Choroid plexus epithelial cell (primary cell): ENCODE measurements at regions not wholly inside any gene's neighbourhood (a gene's known extent, or its start where the extent isn't known, plus 50 kb on each side); places are given as distances from the start of the nearest gene placed in this dataset.
A peak's percentile ranks its signal among the peaks of the same experiment; 100 is the strongest.

Experiments
- DNase-seq: peaks from one replicate; pipeline ENCODE4 v3.0.0-alpha.2; 2010; ENCODE audit warnings: low read depth
- H3K4me3 ChIP-seq: 2 replicates; pipeline ENCODE4 v1.5.1; 2011; ENCODE audit warnings: low read depth, mild to moderate bottlenecking, control low read depth, low read length, moderate library complexity
- TF ChIP-seq, protein P1 (sequence below): conservative IDR thresholded peaks from 2 replicates; pipeline ENCODE4 v1.5.1; 2011; ENCODE audit warnings: low read depth, mild to moderate bottlenecking, control low read depth, inconsistent platforms, low read length, moderate library complexity

DNA sequence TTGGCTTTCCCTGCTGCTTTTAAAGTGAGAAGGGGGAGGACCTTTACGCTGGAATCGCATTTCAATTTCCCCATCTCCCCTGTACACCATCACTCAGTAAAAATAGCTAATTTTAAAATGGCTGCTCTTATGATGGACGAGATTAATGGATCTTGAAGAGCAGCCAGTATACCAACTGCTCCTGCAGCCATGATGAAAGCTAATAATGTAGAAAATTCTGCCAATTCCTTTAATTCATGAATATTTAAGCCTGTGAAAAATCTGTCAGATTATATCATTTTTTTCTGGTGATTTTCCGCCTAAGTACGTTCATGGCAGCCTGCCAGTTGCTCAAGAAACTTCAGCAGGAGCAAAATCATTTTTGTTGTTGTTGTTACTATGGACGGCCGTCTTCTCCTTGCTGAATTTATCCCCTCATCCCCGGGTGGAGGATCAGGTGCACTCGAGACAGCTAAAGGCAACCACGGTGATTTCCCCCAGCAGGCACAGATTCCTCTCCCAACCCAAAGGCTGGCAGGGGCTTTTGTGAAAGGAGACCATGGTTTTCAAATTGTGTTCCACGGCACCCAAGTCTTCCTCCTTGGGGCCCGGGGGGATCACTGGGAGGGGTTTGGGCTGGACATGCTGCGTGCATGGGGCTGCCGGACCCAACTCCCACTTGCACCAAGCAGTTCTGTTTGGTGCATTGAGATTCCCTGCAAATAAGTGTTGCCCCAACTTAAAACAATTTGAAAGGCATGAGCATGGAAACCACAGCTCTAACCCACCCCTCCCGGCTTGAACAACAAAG lies 289.6 kb downstream of the UACA start:
- peak; percentile 72 for DNase-seq
- TF ChIP-seq, protein P1, sequence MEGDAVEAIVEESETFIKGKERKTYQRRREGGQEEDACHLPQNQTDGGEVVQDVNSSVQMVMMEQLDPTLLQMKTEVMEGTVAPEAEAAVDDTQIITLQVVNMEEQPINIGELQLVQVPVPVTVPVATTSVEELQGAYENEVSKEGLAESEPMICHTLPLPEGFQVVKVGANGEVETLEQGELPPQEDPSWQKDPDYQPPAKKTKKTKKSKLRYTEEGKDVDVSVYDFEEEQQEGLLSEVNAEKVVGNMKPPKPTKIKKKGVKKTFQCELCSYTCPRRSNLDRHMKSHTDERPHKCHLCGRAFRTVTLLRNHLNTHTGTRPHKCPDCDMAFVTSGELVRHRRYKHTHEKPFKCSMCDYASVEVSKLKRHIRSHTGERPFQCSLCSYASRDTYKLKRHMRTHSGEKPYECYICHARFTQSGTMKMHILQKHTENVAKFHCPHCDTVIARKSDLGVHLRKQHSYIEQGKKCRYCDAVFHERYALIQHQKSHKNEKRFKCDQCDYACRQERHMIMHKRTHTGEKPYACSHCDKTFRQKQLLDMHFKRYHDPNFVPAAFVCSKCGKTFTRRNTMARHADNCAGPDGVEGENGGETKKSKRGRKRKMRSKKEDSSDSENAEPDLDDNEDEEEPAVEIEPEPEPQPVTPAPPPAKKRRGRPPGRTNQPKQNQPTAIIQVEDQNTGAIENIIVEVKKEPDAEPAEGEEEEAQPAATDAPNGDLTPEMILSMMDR: no peak
- H3K4me3 ChIP-seq: no peak overlapping the region

DNA sequence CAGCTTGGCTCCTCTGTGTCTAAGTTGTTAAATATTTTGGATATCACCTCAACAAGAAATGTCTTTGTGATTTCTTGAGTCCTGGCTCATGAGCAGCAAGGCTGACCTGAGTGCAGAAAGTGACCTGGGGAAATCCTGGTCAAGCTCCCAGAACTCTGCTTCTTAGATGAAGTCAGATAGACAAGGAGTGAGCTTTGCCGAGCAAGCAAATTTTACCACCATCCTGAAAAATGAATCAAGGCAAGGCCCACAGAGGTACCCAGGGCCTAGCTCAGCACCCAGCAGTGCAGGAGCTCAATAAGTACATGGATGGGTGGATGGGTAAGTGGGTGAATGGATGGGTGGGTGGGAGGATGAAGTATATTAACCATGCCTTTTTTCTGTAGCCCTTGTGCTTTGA lies 291.8 kb downstream of the UACA start:
- no peak for DNase-seq
- no peak overlapping the region for H3K4me3 ChIP-seq
- TF ChIP-seq, protein P1: no peak

DNA sequence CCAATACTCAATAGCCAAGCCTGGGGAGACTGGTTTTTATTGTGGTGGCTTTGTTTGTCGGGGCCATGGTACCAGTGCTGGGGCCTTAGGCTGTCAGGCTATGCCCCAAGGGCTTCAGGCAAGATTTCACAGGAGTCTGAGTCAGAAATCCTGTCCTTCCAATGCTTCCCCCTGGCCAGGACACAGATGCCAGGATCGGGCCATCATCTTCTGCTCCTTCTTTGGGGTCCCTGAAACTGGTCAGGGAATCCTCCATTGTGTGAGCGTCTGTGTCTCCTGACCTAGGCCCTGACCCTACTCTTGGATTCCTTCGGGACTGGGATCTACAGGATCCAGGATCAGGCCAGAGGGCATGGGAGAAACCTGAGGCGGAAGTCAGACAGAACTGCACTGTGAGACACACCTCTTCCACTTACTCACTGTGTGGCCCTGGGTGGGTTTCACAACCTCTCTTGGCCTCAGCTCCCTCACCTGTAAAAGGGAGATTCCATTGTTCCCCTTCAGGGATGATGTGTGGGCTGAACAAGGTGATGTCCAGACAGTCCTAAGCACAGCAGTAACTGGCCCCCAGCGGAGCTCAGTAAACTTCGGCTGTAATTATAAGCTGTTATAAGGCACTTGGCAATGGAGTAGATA lies 292.7 kb downstream of the UACA start:
- DNase-seq: no peak
- no peak overlapping the region for H3K4me3 ChIP-seq
- TF ChIP-seq, protein P1: no peak

DNA sequence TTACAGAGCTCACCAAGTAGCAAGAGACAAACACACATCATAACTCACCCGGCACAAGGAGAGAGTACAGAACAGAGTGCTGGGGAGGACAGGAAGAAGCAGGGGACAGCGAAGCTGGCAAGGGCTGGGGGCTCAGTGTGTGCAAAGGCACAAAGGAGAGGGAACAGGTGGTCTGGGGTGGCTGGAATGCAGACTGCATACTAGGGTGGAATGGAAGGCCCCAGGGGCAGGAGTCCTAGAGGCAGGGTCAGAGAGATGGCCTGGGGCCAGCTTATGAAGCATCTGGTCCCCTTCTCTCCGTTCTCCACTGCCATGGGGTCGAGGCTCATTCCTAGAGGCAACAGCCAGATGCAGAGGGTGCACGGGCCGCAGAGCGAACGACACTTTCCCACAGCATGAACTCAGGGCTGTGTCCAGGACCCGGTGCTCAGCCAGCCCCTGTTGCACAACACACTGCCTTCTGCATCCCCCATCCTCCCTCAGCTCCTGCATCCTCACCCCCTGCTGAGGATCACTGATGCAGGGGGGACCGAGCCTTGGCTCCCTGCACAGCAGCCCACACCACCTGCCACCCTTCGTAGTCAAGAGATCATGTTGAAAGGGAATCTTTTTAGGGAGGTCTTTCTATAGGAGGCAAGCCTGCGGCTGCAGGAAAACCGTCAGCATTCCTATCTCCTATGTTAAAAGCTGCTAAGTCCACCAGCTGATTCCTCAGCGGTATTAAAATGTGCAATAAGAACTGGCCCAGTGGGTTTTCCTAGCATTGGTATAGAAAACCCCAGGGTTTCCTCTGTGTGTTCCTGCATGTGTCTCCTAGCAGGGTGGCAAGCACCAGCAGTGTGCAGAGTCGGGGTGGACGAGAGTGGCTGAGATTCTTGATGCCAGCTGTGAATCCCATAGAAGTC lies 293.5 kb downstream of the UACA start:
- no peak for DNase-seq
- TF ChIP-seq, protein P1: no peak
- H3K4me3 ChIP-seq: no peak overlapping the region

DNA sequence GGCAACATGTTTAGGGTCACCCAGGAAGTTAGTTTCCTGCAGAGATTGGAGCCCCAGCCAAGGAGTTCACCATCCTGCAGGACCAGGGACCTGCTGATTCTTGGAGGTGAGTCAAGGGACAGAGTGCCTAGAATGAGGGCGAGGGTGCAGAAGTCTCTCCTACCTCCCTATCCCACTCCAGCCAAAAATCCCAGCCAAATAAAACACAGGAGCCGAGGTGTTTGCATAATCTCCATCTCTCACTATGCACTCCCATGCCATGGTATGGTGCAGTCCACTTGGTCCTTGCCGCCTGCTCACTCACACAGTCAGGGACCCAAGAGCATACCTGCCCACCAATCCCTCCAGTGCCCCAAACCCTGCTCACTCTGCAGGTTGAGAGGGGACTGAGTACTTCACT lies 294.2 kb downstream of the UACA start:
- TF ChIP-seq, protein P1: no peak
- H3K4me3 ChIP-seq: no peak overlapping the region
- no peak for DNase-seq

DNA sequence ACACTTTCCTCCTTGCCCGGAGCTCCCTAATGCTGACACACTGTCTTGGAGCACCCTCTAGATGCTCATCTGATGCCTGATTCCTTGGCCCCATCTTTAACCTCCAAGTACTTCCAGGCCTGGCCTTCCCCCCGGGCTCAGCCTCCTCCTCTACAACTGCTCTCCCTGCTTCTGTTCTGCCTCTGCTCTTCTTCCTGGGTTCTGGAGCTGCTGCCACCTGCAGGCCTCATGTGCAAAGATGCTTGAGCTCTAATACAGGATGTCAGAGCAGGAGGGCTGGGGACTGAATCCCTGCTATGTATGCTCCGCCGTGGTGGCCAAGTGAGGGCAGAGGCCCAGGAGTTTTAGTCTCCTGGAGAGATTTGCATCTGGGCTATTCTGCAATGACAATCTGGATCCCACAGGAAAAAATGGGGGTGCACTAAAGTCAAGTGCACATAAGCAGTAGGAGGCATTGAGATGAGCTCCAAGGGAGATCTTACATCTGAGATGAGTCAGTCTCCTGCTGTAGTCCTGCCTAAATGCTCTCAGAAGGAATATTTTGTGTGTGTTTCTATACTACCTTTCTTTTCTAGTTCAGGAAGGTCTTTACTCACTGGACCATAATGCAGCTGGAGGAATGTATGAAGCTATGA lies 296.3 kb downstream of the UACA start:
- TF ChIP-seq, protein P1: peak; percentile 87
- peak; percentile 82 for DNase-seq
- no peak overlapping the region for H3K4me3 ChIP-seq
